HG03064 (cell line): ENCODE measurements at regions not wholly inside any gene's neighbourhood (a gene's known extent, or its start where the extent isn't known, plus 50 kb on each side); places are given as distances from the start of the nearest gene placed in this dataset.
"Not testable (repeated sequence)": the region's sequence is repeated elsewhere in the genome, so short reads cannot be mapped to it uniquely, and the experiment has no call there.

Source experiments
- ATAC-seq: cut with Tn5 transposase; IDR thresholded peaks from one replicate; pipeline ENCODE4 v1.9.1; 2021; ENCODE audit warnings: low read depth; ENCODE audit not compliant: unreplicated experiment

GRCh38 chr5:109580225-109580624, 109.5 kb upstream of the MAN2A1 start:
- no peak for ATAC-seq

- ATAC-seq = no peak
Observed at GRCh38 chr5:109575506-109575905, 114.2 kb upstream of the MAN2A1 start.

GRCh38 chr5:109574985-109575384, 114.7 kb upstream of the MAN2A1 start:
- no peak for ATAC-seq

DNA sequence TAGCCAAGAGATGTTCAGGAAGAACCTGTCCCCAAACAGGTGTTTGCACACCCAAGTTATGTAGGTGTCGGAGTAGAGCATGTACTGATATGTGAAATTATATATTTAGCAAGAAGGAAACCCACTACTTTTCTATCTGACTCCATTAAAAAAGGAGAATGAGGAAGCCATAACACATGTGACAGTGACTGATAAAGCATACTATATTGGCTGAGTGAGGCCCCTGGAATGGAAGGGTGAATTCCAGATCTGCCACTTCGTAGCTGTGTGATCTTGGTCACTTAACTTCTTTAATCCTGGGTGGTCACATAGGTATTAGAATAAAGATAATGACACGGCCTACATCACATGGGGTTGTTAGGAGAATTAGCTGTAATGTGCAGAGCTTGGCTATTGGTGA, 116.0 kb upstream of the MAN2A1 start:
- ATAC-seq = no peak

DNA sequence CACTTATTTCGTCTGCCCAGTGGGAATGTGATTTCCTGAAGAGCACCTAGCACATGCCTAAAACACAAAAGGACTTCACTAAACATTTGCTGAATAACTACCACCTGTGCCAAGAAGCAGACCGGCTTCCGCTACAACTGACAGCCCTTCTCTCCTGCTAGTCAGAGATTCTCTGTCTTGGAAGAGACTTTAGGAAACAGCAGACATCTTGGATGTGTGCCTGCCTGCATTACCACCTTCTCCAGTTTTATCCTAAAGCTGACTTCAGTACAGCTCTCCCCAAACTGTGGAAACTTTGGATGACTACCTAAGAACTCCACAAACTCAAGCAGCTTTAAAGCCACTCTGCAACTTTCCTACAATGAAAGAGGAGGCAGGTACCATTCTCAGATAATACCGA, 116.5 kb upstream of the MAN2A1 start:
- no peak for ATAC-seq

DNA sequence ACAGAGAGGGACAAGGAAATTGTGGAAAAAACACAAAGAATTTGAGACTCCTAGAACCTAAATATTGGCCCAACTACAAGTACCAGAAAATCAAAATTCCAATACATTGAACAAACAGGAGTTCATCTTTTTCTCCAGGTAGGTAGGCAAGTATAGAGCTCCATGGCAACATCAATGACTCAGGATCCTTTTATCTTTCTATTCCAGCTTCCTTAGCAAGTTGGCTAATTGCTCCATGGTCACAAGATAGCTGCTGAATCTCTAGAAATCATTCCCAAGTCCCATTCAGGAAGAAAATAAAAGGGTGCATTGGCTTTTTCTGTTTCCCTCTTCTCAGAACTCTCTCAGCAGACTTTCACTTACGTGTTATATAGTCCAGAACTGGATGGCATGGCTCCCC, 117.9 kb upstream of the MAN2A1 start:
- no peak for ATAC-seq

- ATAC-seq = no peak
Observed at GRCh38 chr5:109570362-109570874, 119.3 kb upstream of the MAN2A1 start.

DNA sequence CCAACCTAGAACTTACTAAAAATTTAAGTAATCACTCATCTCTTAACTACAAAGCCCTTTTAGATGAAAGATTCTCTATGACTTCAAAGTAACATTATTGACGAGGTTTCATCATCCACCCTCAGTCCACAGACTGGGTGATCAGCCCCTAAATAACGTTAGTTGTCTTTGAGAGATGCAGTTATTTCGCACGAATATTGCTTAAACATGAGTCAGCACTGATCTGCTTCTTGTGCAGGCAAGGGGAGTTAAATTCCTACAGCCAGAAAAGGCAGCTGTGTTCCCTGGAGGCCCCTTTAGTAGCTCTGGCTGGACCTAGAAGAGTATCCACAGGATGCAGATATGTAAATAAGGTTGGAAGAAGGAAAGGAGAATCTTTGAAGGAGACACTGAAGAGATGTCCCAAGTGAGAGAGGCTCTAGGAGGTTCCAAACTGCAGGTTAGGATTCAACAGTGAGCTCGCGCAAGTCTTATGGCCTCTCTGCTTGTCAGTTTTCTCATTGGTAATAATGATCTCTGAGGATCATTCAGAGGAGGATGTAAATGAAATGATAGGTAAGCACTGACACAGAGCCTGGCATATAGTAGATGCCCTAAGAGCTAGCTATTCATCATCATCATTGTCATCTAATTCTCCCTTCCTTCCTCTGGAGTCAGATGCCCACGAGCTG, 122.2 kb upstream of the MAN2A1 start:
- no peak for ATAC-seq

DNA sequence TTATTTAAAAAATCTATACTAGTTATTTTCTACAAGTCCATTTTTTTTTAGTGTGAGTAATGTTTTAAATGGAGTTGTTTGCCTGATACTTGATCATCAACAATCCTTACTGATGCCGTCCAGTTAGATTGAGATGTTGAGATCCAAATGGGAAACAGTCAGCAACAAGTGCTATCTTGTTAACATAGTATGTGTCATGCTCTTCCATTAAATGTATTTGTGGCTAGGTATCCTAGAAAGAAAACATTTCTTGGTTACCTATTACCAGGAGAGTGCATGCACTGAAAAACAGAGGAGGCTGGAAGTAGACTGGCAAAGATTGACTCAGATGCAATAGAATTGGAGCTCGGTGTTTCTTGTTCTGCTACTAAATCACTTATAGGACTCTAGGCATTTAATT, 123.4 kb upstream of the MAN2A1 start:
- no peak for ATAC-seq

- ATAC-seq = no peak
Observed at GRCh38 chr5:109563739-109564138, 126.0 kb upstream of the MAN2A1 start.

- ATAC-seq = no peak
Observed at GRCh38 chr5:109563189-109563588, 126.5 kb upstream of the MAN2A1 start.

DNA sequence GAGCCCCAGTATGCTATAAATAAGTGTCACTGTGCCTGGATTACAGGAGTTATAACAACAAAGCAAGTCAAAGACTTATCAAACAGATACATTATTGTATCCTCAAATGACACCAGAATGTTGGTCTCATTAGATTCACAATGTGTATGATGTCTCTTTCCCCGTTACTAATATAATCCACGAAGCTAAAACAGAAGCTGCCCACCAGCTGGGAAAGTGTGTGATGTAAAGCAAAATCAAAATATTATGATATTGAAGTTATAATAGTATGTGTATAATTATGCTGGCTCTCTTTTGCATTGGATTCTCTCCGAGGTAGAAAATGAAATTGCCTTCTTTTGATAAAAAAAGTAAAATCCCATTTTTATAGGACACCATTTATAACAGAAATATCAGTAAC, 127.3 kb upstream of the MAN2A1 start:
- no peak for ATAC-seq

DNA sequence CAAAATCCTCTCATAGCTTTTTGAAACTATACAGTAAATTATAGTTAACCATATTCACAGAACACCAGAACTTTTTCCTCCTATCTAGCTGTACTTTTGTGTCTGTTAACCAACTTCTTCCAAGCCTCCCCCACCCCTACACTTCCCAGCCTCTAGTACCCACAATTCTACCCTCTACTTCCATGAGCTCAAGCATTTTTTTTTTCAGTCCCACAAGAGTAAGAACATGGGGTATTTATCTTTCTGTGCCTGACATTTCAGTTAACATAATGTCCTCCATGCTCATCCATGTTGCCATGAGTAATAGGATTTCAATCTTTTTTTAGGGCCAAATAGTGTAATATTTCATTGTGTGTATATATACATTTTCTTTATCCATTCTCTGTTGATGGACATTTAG, 128.3 kb upstream of the MAN2A1 start:
- no peak for ATAC-seq

GRCh38 chr5:109560554-109560953, 129.2 kb upstream of the MAN2A1 start:
- ATAC-seq = no peak

DNA sequence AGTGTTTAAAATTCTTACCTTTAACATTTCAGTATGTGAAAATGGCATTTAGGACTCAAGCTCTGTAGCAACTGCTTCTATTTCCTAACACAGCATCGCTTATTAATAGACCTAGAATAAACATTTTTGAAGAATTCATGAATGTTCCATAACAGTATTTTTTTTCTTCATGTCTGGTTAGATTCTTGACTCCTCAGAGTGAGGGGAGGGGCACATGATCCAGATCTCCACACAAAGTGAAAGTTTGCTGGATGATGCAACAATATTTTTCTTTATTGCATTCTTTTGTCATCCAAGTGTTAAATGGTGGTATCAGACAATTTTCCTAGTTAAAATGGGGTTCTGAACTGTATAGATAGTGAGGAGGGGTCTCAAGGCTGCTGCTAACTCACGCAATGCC, 130.8 kb upstream of the MAN2A1 start:
- no peak for ATAC-seq

GRCh38 chr5:109558364-109558763, 131.4 kb upstream of the MAN2A1 start:
- ATAC-seq = no peak

- ATAC-seq = no peak
Observed at GRCh38 chr5:109553846-109554245, 135.9 kb upstream of the MAN2A1 start.

- ATAC-seq = not testable (repeated sequence)
Observed at GRCh38 chr5:109551234-109551633, 138.5 kb upstream of the MAN2A1 start.

GRCh38 chr5:109550077-109550476, 139.7 kb upstream of the MAN2A1 start:
- ATAC-seq = no peak

DNA sequence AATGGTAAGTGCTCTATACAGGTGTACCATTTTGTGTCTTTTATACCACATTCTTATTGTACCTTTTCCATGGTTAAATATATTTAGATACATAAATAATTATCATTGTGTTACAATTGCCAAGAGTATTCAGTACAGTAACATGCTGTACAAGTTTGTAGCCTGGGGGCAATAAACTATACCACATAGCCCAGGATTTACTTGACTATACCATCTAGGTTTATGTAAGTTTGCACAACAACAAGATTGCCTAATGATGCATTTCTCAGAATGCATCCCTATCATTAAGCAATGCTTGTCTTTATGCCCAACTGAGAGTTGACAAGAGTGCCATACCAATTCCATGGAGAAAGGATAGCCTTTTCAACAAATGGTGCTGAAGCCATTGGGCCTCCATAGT, 136.7 kb upstream of the PJA2 start:
- ATAC-seq = no peak

DNA sequence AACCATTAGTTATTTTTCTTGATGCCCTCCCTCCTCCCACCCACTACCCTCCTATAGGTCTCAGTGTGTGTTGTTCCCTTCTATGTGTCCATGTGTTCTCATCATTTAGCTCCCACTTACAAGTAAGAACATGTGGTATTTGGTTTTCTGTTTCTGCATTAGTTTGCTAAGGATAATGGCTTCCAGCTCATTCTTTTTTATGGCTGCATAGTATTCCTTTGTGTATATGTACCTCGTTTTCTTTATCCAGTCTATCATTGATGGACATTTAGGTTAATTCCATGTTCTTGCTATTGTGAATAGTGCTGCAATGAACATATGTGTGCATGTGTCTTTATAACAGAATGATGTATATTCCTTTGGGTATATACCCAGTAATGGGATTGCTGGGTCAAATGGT, 135.1 kb upstream of the PJA2 start:
- ATAC-seq = not testable (repeated sequence)

- ATAC-seq = not testable (repeated sequence)
Observed at GRCh38 chr5:109538692-109539091, 128.9 kb upstream of the PJA2 start.

- not testable (repeated sequence) for ATAC-seq
Observed at GRCh38 chr5:109535090-109535489, 125.3 kb upstream of the PJA2 start.
